ENCODE measurements at regions not wholly inside any gene's neighbourhood (a gene's known extent, or its start where the extent isn't known, plus 50 kb on each side); places are given as distances from the start of the nearest gene placed in this dataset.

DNA sequence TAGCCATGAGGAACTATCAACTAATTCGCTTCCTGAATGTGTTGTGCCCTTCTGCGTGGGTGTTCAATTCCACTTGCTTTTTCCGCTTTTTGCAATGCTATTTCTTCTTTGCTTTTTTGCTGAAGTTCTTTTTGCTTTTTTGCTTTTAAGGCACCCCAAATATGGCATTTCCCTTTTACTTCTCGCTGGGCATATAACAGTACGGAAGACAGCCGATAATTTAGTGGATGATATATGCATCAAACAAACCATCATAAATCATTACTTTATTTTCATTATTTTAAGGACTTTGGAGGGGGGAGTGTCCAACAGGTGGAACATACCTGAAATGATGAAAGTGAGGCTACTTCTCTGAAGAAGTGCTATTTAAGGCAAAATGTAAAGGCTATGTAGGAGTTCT lies 277.0 kb upstream of the MTPN start:
- TF ChIP-seq, protein P1, sequence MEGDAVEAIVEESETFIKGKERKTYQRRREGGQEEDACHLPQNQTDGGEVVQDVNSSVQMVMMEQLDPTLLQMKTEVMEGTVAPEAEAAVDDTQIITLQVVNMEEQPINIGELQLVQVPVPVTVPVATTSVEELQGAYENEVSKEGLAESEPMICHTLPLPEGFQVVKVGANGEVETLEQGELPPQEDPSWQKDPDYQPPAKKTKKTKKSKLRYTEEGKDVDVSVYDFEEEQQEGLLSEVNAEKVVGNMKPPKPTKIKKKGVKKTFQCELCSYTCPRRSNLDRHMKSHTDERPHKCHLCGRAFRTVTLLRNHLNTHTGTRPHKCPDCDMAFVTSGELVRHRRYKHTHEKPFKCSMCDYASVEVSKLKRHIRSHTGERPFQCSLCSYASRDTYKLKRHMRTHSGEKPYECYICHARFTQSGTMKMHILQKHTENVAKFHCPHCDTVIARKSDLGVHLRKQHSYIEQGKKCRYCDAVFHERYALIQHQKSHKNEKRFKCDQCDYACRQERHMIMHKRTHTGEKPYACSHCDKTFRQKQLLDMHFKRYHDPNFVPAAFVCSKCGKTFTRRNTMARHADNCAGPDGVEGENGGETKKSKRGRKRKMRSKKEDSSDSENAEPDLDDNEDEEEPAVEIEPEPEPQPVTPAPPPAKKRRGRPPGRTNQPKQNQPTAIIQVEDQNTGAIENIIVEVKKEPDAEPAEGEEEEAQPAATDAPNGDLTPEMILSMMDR (conservative IDR thresholded peaks at IDR 0.05; ENCODE audit: low read depth, low read length): no peak
- TF ChIP-seq EZH2 (IDR thresholded peaks at IDR 0.05; ENCODE audit: borderline replicate concordance, low read depth, low read length, poor library complexity, severe bottlenecking): no peak

Data from A673 (cell line).